ENCODE measurements at regions not wholly inside any gene's neighbourhood (a gene's known extent, or its start where the extent isn't known, plus 50 kb on each side); places are given as distances from the start of the nearest gene placed in this dataset.

- TF ChIP-seq CTCF (conservative IDR thresholded peaks at IDR 0.05 in 1 of 2, IDR thresholded peaks at IDR 0.05 in 1 of 2; ENCODE audit: extremely low read depth in 1 of 2, insufficient read depth in 1 of 2, low read depth in 1 of 2, low read length in 2 of 2) (no peak), EZH2 (IDR thresholded peaks at IDR 0.05; ENCODE audit: borderline replicate concordance, low read length) (no peak)
Observed at GRCh38 chr2:184504252-184504651, 94.1 kb upstream of the ZNF804A start.

Measured in mammary epithelial cell (primary cell).